Fibroblast of lung (primary cell): ENCODE measurements at regions not wholly inside any gene's neighbourhood (a gene's known extent, or its start where the extent isn't known, plus 50 kb on each side); places are given as distances from the start of the nearest gene placed in this dataset.

Source experiments
- CTCF ChIP-seq, 2 donors: IDR thresholded peaks in 1 of 2; conservative IDR thresholded peaks in 1 of 2; 1 replicate in 1 of 2; 2 replicates in 1 of 2; pipeline ENCODE4 v1.5.1; 2011 to 2012; ENCODE audit warnings: low read length in 2 of 2, control low read depth in 1 of 2, inconsistent platforms in 1 of 2, low read depth in 1 of 2, mild to moderate bottlenecking in 1 of 2
- EZH2 ChIP-seq: IDR thresholded peaks from 2 replicates; pipeline ENCODE4 v1.5.1; 2012; ENCODE audit warnings: low read length, control low read depth, mild to moderate bottlenecking; ENCODE audit errors: missing control alignments

GRCh38 chr16:59614466-59615240 lies 880.5 kb upstream of the GOT2 start:
- TF ChIP-seq CTCF (conservative IDR thresholded peaks at IDR 0.05 in 1 of 2, IDR thresholded peaks at IDR 0.05 in 1 of 2; ENCODE audit: low read depth in 1 of 2, low read length in 2 of 2) (no peak), EZH2 (no peak)
